ENCODE measurements at regions not wholly inside any gene's neighbourhood (a gene's known extent, or its start where the extent isn't known, plus 50 kb on each side); places are given as distances from the start of the nearest gene placed in this dataset.
"Not testable (repeated sequence)": the region's sequence is repeated elsewhere in the genome, so short reads cannot be mapped to it uniquely, and the experiment has no call there.

GRCh38 chr2:21774691-21775368 lies 651.1 kb downstream of the TDRD15 start:
- no peak for DNase-seq (ENCODE audit: low read depth, low spot score)

GRCh38 chr2:21779786-21780185 lies 656.0 kb downstream of the TDRD15 start:
- no peak for DNase-seq (ENCODE audit: low read depth, low spot score)

- no peak for DNase-seq (ENCODE audit: low read depth, low spot score)
Observed at GRCh38 chr2:21781962-21782361, 658.2 kb downstream of the TDRD15 start.

- no peak for DNase-seq (ENCODE audit: low read depth, low spot score)
Observed at GRCh38 chr2:21782866-21783265, 659.1 kb downstream of the TDRD15 start.

- no peak for DNase-seq (ENCODE audit: low read depth, low spot score)
Observed at GRCh38 chr2:21787941-21788340, 664.2 kb downstream of the TDRD15 start.

GRCh38 chr2:21790311-21790710 lies 666.5 kb downstream of the TDRD15 start:
- DNase-seq (ENCODE audit: low read depth, low spot score), result not testable (repeated sequence)

- DNase-seq (ENCODE audit: low read depth, low spot score), result no peak
Observed at GRCh38 chr2:21792571-21792970, 668.8 kb downstream of the TDRD15 start.

- DNase-seq (ENCODE audit: low read depth, low spot score), result no peak
Observed at GRCh38 chr2:21793461-21793860, 669.7 kb downstream of the TDRD15 start.

- no peak for DNase-seq (ENCODE audit: low read depth, low spot score)
Observed at GRCh38 chr2:21794611-21795010, 670.8 kb downstream of the TDRD15 start.

- no peak for DNase-seq (ENCODE audit: low read depth, low spot score)
Observed at GRCh38 chr2:21800356-21800755, 676.6 kb downstream of the TDRD15 start.

GRCh38 chr2:21803550-21803949 lies 679.8 kb downstream of the TDRD15 start:
- DNase-seq (ENCODE audit: low read depth, low spot score), result no peak

GRCh38 chr2:21804151-21804550 lies 680.4 kb downstream of the TDRD15 start:
- no peak for DNase-seq (ENCODE audit: low read depth, low spot score)

GRCh38 chr2:21811541-21811940 lies 687.8 kb downstream of the TDRD15 start:
- DNase-seq (ENCODE audit: low read depth, low spot score), result no peak

- no peak for DNase-seq (ENCODE audit: low read depth, low spot score)
Observed at GRCh38 chr2:21812766-21813165, 689.0 kb downstream of the TDRD15 start.

GRCh38 chr2:21814588-21815149 lies 690.9 kb downstream of the TDRD15 start:
- no peak for DNase-seq (ENCODE audit: low read depth, low spot score)

GRCh38 chr2:21818212-21818795 lies 694.5 kb downstream of the TDRD15 start:
- no peak for DNase-seq (ENCODE audit: low read depth, low spot score)

- DNase-seq (ENCODE audit: low read depth, low spot score), result no peak
Observed at GRCh38 chr2:21819454-21819853, 695.7 kb downstream of the TDRD15 start.

- no peak for DNase-seq (ENCODE audit: low read depth, low spot score)
Observed at GRCh38 chr2:21820271-21820670, 696.5 kb downstream of the TDRD15 start.

GRCh38 chr2:21821672-21822227 lies 698.0 kb downstream of the TDRD15 start:
- no peak for DNase-seq (ENCODE audit: low read depth, low spot score)

GRCh38 chr2:21822505-21822904 lies 698.7 kb downstream of the TDRD15 start:
- DNase-seq (ENCODE audit: low read depth, low spot score), result no peak

- no peak for DNase-seq (ENCODE audit: low read depth, low spot score)
Observed at GRCh38 chr2:21833767-21834166, 710.0 kb downstream of the TDRD15 start.

GRCh38 chr2:21836261-21836660 lies 712.5 kb downstream of the TDRD15 start:
- no peak for DNase-seq (ENCODE audit: low read depth, low spot score)

- DNase-seq (ENCODE audit: low read depth, low spot score), result no peak
Observed at GRCh38 chr2:21836719-21837118, 713.0 kb downstream of the TDRD15 start.
